A549 (cell line): ENCODE measurements at regions not wholly inside any gene's neighbourhood (a gene's known extent, or its start where the extent isn't known, plus 50 kb on each side); places are given as distances from the start of the nearest gene placed in this dataset.

Experiments used
- ATAC-seq, 2 experiments: fragments of 200-7000 bp in 1 of 2; fragments of >200 bp in 1 of 2; cut with Nextera tagmentation in 1 of 2; cut with Tn5 transposase in 1 of 2; 3 replicates each; pipeline versions ENCODE4 v1.8.0 to v1.9.1; 2018 to 2020; ENCODE audit warnings: mild to moderate bottlenecking in 1 of 2, moderate library complexity in 1 of 2
- CTCF ChIA-PET: fragments of 300-600 bp; sonication (Branson Sonifier 250); formaldehyde crosslinking; extraction: SDS; loops from one replicate; lab custom pipeline; 2021; ENCODE audit warnings: antibody characterized with exemption, inconsistent platforms; lab: Yijun Ruan, JAX
- POLR2A ChIA-PET: fragments of 350-600 bp; formaldehyde crosslinking; extraction: SDS; loops from one replicate; lab custom pipeline; 2021; ENCODE audit warnings: antibody characterized with exemption, inconsistent platforms; lab: Yijun Ruan, JAX
- DNase-seq, 2 experiments: peaks; one replicate each; pipeline versions ENCODE4 v3.0.0 to v3.0.0-alpha.2; 2011 to 2016; ENCODE audit warnings: low read depth in 1 of 2, low spot score in 1 of 2
- FAIRE-seq: peaks from 2 replicates; lab custom pipeline; 2011; peaks lifted over from hg19 to GRCh38; lab: Jason Lieb, UNC
- H3K27ac ChIP-seq, 2 experiments: fragments of >200 bp; sonication (Bioruptor Twin); formaldehyde crosslinking; 3 replicates each; pipeline ENCODE4 v1.5.1; 2016 to 2017
- H3K4me1 ChIP-seq: fragments of >200 bp; sonication (Bioruptor Twin); formaldehyde crosslinking; 3 replicates; pipeline ENCODE4 v1.6.1; 2016
- H3K4me2 ChIP-seq: fragments of >200 bp; sonication (Bioruptor Twin); formaldehyde crosslinking; 3 replicates; pipeline ENCODE4 v1.6.1; 2016
- H3K4me3 ChIP-seq: fragments of >200 bp; sonication (Bioruptor Twin); formaldehyde crosslinking; 3 replicates; pipeline ENCODE4 v1.5.1; 2016
- H3K9me3 ChIP-seq: fragments of >200 bp; sonication (Bioruptor Twin); formaldehyde crosslinking; 3 replicates; pipeline ENCODE4 v1.6.1; 2016
- CBX8 ChIP-seq: fragments of 200-600 bp; sonication (generic); IDR thresholded peaks from 2 replicates; pipeline ENCODE4 v1.6.1; 2016
- EHMT2 ChIP-seq: fragments of 200-600 bp; sonication (generic); IDR thresholded peaks from 2 replicates; pipeline ENCODE4 v1.6.1; 2016; ENCODE audit warnings: antibody characterized with exemption, low read depth, mild to moderate bottlenecking, moderate library complexity
- HOXA7 ChIP-seq: fragments of 250-450 bp; sonication (Bioruptor Pico); IDR thresholded peaks from 2 replicates; pipeline ENCODE4 v1.5.0; 2020; ENCODE audit warnings: mild to moderate bottlenecking, moderate library complexity
- JUN ChIP-seq, 2 experiments: fragments of >200 bp; sonication (Bioruptor Twin); formaldehyde crosslinking; IDR thresholded peaks; 2 replicates in 1 of 2; 3 replicates in 1 of 2; pipeline ENCODE4 v1.6.1; 2016 to 2017
- KDM5A ChIP-seq: fragments of 200-600 bp; sonication (generic); IDR thresholded peaks from 2 replicates; pipeline ENCODE4 v1.6.1; 2016; ENCODE audit warnings: antibody characterized with exemption, mild to moderate bottlenecking
- MAFK ChIP-seq: fragments of 450-650 bp; IDR thresholded peaks from 2 replicates; pipeline ENCODE4 v1.6.1; 2014; ENCODE audit not compliant: partially characterized antibody
- MYC ChIP-seq: IDR thresholded peaks from 2 replicates; pipeline ENCODE4 v1.6.1; 2012; ENCODE audit warnings: mild to moderate bottlenecking, inconsistent platforms, low read length, improper control_type of control experiment, borderline replicate concordance
- POLR2A ChIP-seq: IDR thresholded peaks from 2 replicates; pipeline ENCODE4 v1.6.1; 2012; ENCODE audit warnings: mild to moderate bottlenecking, low read length
- RCOR1 ChIP-seq: fragments of 150-350 bp; IDR thresholded peaks from 2 replicates; pipeline ENCODE4 v1.6.1; 2014; ENCODE audit warnings: antibody characterized with exemption, low read length, low read depth
- WGBS: methylation state at CpG from one replicate; pipeline ENCODE4 v1.1.6; 2017; ENCODE audit errors: missing lambda C conversion rate; 5-methylcytosine and 5-hydroxymethylcytosine counted together
- TF ChIP-seq, protein P1 (sequence below): fragments of >200 bp; sonication (Bioruptor Twin); formaldehyde crosslinking; IDR thresholded peaks from 2 replicates; pipeline ENCODE4 v1.6.1; 2016
- TF ChIP-seq, protein P2 (sequence below): fragments of >200 bp; sonication (Bioruptor Twin); formaldehyde crosslinking; IDR thresholded peaks from 3 replicates; pipeline ENCODE4 v1.5.1; 2016
- TF ChIP-seq, protein P3 (sequence below): fragments of >200 bp; sonication (Bioruptor Twin); formaldehyde crosslinking; IDR thresholded peaks from 3 replicates; pipeline ENCODE4 v1.6.1; 2016
- TF ChIP-seq, protein P4 (sequence below): IDR thresholded peaks from 2 replicates; pipeline ENCODE4 v1.6.1; 2012
- TF ChIP-seq, protein P5 (sequence below): fragments of 250-450 bp; sonication (Bioruptor Pico); IDR thresholded peaks from 2 replicates; pipeline ENCODE4 v1.5.0; 2021; ENCODE audit warnings: mild to moderate bottlenecking, moderate library complexity, borderline replicate concordance
- TF ChIP-seq, protein P6 (sequence below): fragments of 150-350 bp; IDR thresholded peaks from 2 replicates; pipeline ENCODE4 v1.6.1; 2014; ENCODE audit warnings: low read depth, mild to moderate bottlenecking, low read length
- TF ChIP-seq, protein P7 (sequence below): fragments of 250-450 bp; sonication (Bioruptor Pico); IDR thresholded peaks from 2 replicates; pipeline ENCODE4 v1.5.0; 2020; ENCODE audit warnings: low read depth, mild to moderate bottlenecking, moderate library complexity

DNA sequence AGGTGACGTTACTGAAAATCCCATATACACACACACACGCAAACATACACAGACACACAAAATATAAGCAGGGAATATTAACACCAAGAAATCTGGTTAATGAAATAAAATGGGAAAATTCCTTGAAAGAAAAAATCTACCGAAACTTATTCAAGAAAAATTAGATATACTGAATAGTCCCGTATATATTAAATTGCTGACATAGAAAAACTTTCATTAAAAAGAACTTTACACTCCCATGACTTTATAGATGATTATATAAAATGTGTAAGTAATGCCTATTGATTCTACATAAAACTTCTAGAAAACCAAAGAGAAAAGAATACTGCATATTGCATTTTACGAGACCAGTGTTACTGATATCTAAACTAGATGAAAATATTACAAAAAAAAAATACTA, 803.2 kb downstream of the SLC16A7 start:
- no peaks in the 10 kb centered on the region for H3K9me3 ChIP-seq
- H3K27ac ChIP-seq, result no peak overlapping the region
- no peak overlapping the region for H3K4me3 ChIP-seq
- CTCF ChIA-PET, result no interaction called here
- FAIRE-seq, result no peak
- H3K4me1 ChIP-seq, result no peaks in the 10 kb centered on the region
- POLR2A ChIA-PET, result no interaction called here
- WGBS, result 90% methylated on average over 5 of the region's 5 CpGs
- no peak overlapping the region for H3K4me2 ChIP-seq
- ATAC-seq, result no peak
- no peak for DNase-seq
- TF ChIP-seq, protein P1, sequence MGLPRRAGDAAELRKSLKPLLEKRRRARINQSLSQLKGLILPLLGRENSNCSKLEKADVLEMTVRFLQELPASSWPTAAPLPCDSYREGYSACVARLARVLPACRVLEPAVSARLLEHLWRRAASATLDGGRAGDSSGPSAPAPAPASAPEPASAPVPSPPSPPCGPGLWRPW, result no peak
- TF ChIP-seq MAFK, result peak; percentile 47

DNA sequence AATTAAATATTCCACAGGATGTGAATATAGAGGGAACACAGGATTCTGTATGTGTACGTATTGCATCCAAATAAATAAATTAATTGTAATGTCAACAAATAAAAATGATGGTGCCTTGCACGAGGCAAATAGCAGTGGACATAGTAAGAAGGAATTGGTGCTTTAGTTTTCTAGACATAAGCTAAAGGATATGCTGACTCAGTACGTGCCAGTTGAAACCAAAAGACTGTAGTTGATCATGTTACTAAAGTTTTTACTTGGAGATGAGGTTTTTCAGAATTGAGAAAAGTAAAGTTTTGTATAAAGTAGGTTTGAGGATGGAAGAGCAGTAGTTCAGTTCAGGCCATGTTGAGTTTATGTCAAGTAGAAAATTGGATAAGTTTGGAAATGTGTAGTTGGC, 807.2 kb downstream of the SLC16A7 start:
- Histone ChIP-seq H3K27ac (no peak overlapping the region), H3K4me1 (no peaks in the 10 kb centered on the region), H3K9me3 (no peaks in the 10 kb centered on the region), H3K4me3 (no peak overlapping the region), H3K4me2 (no peak overlapping the region)
- TF ChIP-seq MAFK, result peak; percentile 56
- no peak for TF ChIP-seq POLR2A
- WGBS, result 38% methylated on average over 3 of the region's 3 CpGs
- ChIA-PET CTCF (no interaction called here), POLR2A (no interaction called here)
- ATAC-seq (no peak), DNase-seq (no peak), FAIRE-seq (no peak)

DNA sequence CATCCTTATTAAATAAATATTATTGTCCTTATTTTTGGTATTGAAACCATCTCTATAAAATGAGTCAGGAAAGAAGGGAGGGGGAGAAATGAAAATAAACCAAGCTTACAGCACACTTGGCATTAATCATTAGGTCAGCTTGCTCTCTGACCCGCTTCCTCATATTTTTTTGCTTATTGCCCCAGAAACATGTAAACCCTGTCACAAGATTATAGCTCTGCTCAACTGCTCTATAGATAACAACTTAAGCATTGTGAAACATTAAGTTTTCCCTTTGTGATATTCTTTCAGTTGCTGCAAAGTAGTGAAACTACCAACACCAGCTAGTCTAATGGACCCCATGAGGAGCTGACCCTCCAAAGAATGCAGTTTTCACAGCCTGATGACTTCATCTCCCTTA, 819.5 kb downstream of the SLC16A7 start:
- ATAC-seq (no peak), DNase-seq (no peak), FAIRE-seq (no peak)
- H3K4me1 ChIP-seq, result no peaks in the 10 kb centered on the region
- ChIA-PET CTCF (no interaction called here), POLR2A (no interaction called here)
- 60% methylated on average over 1 of the region's 1 CpG for WGBS
- TF ChIP-seq, protein P2, sequence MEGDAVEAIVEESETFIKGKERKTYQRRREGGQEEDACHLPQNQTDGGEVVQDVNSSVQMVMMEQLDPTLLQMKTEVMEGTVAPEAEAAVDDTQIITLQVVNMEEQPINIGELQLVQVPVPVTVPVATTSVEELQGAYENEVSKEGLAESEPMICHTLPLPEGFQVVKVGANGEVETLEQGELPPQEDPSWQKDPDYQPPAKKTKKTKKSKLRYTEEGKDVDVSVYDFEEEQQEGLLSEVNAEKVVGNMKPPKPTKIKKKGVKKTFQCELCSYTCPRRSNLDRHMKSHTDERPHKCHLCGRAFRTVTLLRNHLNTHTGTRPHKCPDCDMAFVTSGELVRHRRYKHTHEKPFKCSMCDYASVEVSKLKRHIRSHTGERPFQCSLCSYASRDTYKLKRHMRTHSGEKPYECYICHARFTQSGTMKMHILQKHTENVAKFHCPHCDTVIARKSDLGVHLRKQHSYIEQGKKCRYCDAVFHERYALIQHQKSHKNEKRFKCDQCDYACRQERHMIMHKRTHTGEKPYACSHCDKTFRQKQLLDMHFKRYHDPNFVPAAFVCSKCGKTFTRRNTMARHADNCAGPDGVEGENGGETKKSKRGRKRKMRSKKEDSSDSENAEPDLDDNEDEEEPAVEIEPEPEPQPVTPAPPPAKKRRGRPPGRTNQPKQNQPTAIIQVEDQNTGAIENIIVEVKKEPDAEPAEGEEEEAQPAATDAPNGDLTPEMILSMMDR, result no peak
- TF ChIP-seq, protein P3, sequence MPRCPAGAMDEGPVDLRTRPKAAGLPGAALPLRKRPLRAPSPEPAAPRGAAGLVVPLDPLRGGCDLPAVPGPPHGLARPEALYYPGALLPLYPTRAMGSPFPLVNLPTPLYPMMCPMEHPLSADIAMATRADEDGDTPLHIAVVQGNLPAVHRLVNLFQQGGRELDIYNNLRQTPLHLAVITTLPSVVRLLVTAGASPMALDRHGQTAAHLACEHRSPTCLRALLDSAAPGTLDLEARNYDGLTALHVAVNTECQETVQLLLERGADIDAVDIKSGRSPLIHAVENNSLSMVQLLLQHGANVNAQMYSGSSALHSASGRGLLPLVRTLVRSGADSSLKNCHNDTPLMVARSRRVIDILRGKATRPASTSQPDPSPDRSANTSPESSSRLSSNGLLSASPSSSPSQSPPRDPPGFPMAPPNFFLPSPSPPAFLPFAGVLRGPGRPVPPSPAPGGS, result no peak
- TF ChIP-seq CBX8, result no peak
- H3K4me2 ChIP-seq, result no peak overlapping the region
- H3K9me3 ChIP-seq, result peaks cover 4% of the 10 kb centered on the region; the same call in 1 of the 3 replicates
- H3K4me3 ChIP-seq, result no peak overlapping the region
- no peak overlapping the region for H3K27ac ChIP-seq

DNA sequence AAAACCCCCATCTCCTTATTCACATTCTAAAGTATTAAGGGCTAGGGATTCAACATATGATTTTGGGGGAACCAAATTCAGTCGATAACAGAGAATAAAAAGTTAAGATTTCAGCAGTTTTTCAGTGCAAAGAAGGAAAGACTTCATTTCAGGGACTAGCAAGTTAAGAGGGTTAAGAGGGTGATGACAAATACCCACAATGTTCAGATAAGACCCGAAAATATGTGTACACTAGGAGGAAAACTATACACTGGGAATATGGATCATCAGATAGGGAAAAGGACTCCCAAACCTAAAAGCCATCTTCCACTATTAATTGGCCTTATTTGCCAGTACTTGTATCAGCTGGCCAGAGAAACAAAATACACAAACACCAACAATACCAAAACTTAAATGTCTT, 824.2 kb downstream of the SLC16A7 start:
- ChIA-PET POLR2A (no interaction called here), CTCF (no interaction called here)
- ATAC-seq, result no peak
- FAIRE-seq, result no peak
- DNase-seq, result no peak
- WGBS, result 5% methylated on average over 2 of the region's 2 CpGs
- no peak overlapping the region for H3K4me3 ChIP-seq
- no peak overlapping the region for H3K27ac ChIP-seq
- H3K9me3 ChIP-seq, result peaks cover 4% of the 10 kb centered on the region; the same call in 1 of the 3 replicates
- H3K4me1 ChIP-seq, result no peaks in the 10 kb centered on the region
- H3K4me2 ChIP-seq, result no peak overlapping the region
- TF ChIP-seq, protein P4, sequence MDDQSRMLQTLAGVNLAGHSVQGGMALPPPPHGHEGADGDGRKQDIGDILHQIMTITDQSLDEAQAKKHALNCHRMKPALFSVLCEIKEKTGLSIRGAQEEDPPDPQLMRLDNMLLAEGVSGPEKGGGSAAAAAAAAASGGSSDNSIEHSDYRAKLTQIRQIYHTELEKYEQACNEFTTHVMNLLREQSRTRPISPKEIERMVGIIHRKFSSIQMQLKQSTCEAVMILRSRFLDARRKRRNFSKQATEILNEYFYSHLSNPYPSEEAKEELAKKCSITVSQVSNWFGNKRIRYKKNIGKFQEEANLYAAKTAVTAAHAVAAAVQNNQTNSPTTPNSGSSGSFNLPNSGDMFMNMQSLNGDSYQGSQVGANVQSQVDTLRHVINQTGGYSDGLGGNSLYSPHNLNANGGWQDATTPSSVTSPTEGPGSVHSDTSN, result no peak
- TF ChIP-seq, protein P5, sequence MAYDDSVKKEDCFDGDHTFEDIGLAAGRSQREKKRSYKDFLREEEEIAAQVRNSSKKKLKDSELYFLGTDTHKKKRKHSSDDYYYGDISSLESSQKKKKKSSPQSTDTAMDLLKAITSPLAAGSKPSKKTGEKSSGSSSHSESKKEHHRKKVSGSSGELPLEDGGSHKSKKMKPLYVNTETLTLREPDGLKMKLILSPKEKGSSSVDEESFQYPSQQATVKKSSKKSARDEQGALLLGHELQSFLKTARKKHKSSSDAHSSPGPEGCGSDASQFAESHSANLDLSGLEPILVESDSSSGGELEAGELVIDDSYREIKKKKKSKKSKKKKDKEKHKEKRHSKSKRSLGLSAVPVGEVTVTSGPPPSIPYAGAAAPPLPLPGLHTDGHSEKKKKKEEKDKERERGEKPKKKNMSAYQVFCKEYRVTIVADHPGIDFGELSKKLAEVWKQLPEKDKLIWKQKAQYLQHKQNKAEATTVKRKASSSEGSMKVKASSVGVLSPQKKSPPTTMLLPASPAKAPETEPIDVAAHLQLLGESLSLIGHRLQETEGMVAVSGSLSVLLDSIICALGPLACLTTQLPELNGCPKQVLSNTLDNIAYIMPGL (CRISPR knock-in tag), result no peak
- TF ChIP-seq KDM5A, result no peak
- TF ChIP-seq, protein P3, result no peak
- no peak for TF ChIP-seq EHMT2
- no peak for TF ChIP-seq JUN (IDR thresholded peaks at IDR 0.05)
- no peak for TF ChIP-seq MYC
- TF ChIP-seq RCOR1, result no peak
- TF ChIP-seq, protein P1, result no peak
- TF ChIP-seq, protein P6, sequence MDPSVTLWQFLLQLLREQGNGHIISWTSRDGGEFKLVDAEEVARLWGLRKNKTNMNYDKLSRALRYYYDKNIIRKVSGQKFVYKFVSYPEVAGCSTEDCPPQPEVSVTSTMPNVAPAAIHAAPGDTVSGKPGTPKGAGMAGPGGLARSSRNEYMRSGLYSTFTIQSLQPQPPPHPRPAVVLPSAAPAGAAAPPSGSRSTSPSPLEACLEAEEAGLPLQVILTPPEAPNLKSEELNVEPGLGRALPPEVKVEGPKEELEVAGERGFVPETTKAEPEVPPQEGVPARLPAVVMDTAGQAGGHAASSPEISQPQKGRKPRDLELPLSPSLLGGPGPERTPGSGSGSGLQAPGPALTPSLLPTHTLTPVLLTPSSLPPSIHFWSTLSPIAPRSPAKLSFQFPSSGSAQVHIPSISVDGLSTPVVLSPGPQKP, result no peak
- no peak for TF ChIP-seq HOXA7 (CRISPR knock-in tag)
- TF ChIP-seq, protein P7, sequence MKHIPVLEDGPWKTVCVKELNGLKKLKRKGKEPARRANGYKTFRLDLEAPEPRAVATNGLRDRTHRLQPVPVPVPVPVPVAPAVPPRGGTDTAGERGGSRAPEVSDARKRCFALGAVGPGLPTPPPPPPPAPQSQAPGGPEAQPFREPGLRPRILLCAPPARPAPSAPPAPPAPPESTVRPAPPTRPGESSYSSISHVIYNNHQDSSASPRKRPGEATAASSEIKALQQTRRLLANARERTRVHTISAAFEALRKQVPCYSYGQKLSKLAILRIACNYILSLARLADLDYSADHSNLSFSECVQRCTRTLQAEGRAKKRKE (CRISPR knock-in tag), result no peak
- TF ChIP-seq, protein P2, result no peak
